OCI-M1 (cell line): ENCODE measurements at regions not wholly inside any gene's neighbourhood (a gene's known extent, or its start where the extent isn't known, plus 50 kb on each side); places are given as distances from the start of the nearest gene placed in this dataset.
"Not testable (repeated sequence)": the region's sequence is repeated elsewhere in the genome, so short reads cannot be mapped to it uniquely, and the experiment has no call there.

Experiments
- DNase-seq: peaks from one replicate; lab custom pipeline; 2025; lab: John Stamatoyannopoulos, UW

GRCh38 chr3:88000853-88001252, 58.0 kb downstream of the CGGBP1 start:
- peak; percentile 27 for DNase-seq

DNA sequence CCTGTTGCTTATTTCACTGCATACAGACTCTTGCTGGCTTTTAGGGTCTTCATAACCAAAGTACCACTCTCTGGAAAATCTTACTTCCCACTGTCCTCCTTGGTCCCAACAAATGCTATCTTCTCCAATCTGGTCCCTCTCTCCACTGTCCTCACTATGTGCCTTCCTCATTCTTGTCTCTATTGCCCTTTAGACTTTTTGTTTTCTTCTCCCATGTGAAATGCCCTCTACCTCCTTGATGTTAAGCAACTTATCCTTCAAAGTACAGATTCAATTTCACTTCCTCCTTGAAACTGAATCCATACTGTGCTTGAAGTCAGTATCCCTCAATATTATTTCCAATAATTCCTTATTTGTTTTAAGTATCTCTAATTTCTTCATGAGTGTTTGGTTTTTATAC, 60.8 kb downstream of the CGGBP1 start:
- no peak for DNase-seq

GRCh38 chr3:87997298-87997697, 61.5 kb downstream of the CGGBP1 start:
- DNase-seq = no peak

- DNase-seq = no peak
Observed at GRCh38 chr3:87996882-87997281, 61.9 kb downstream of the CGGBP1 start.

DNA sequence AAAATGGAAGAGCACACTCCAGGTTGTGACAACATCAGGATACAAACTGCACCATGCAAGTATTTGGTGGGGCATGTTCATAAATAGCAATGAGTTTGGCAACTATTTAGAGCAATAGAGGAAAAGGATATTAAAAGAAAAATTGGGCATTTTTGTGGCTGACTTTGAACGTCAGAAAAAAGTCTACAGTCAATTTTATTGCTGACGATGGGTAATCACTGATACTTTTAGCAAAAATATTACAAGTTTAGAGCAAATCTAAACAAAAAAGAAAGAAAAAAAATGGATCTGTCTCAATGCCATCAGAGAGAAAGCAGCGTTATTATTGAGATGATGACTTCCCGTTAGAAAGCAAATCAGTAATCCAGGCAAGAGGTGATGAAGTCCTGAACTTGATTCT, 65.2 kb downstream of the CGGBP1 start:
- no peak for DNase-seq

DNA sequence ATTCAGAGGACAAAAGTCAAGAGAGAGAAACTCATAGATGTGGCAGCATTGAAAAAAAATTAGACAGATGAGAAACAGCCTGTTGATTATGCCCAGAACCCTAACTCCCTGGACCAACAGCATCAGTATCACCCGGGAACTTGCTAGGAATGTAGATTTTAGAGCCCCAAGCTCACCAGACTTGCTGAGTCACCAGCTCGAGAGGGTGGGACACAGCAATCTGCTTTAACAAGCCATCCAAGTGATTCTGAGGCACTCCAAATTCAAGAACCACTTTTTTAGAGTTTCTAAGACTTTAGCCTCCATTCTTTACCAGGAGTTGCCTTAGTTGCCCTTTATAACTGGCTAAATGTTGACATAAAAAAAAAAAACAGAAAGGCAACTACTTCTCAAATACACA, 70.9 kb downstream of the CGGBP1 start:
- peak; percentile 13 for DNase-seq

GRCh38 chr3:87982421-87982820, 76.4 kb downstream of the CGGBP1 start:
- no peak for DNase-seq

DNA sequence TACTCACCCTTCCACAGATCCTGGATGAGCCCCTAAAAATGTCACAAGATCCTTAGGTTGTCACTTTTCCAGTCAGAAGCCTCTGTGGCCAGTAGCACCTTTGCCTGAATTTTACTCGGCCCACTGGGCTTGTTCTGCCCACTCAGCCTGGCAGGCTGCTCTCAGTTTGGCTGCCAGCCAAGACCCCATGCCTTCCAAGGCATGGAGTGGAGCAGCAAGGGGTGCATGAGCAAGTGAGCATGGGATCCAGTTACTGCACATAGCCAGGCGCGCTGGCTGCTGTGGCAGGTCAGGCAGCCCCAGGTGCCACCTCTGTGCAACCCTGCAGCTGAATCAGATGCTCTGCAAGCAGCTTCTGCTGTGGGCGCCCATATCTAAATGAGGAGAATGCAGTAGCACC, 79.3 kb downstream of the CGGBP1 start:
- no peak for DNase-seq

DNA sequence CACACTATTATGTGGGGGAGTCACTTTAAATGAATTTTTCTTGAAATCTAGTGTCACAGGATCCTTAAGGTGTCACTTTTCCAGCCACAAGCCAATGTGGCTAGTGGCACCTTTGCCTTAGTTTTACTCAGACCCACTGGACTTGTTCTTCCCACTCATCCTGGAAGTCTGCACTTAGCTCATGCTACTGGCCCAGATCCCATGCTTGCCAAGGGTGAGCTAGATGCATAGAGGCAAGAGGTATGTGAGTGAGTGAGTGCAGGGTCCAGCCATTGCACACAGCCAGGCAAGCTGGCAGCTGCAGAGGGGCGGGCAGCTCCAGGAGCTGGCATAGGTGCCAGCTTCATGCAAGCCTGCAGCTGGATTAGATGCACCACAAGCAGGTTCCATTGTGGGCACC, 81.0 kb downstream of the CGGBP1 start:
- no peak for DNase-seq

DNA sequence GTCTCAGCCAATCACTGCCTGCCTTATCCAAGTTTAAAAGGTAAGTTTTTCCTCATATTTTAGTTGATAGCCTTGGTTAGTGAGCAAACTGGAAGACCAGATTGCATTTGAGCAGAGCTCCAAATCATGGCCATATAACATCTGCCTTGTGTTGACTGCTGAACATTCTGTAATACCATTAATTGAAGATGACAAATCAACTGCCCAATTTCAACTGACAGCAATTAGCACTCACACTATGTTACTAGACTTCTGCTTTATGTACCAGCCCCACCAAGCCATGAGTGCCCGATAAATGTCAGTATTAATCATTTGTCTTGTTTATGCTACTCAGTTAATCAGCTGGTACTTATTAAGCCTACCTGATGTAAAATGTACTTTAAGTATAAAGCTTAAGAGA, 83.1 kb downstream of the CGGBP1 start:
- DNase-seq = no peak

DNA sequence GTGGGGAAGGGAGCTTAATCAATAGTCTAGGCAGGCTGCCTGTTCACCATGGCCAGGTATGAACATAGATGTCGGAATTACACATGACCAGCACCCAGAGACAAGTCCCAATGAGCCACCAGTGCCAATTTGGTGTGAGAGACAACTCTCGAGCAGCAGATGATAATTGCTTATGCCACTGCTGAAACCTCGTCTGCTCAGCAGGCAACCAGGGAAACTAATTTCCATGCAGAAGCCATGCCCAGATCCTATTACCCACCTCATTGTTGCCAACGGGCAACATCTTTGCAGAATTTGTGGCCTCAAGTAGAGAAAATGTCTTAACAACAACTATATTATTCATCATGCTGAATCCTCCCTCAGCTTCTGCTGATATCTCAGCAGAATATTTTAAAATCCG, 84.9 kb downstream of the CGGBP1 start:
- DNase-seq = no peak

DNA sequence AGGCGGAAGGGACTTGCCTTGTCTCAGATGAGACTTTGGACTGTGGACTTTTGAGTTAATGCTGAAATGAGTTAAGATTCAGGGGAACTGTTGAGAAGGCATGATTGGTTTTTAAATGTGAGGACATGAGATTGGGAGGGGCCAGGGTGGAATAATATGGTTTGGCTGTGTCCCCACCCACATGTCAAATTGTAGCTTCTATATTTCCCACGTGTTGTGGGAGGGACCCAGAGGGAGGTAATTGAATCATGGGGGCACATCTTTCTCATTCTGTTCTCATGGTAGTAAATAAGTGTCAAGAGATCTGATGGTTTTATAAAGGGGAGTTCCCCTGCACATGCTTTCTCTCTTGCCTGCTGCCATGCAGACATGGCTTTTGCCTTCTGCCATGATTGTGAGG, 89.2 kb downstream of the CGGBP1 start:
- DNase-seq = no peak

GRCh38 chr3:87968668-87969067, 90.1 kb downstream of the CGGBP1 start:
- no peak for DNase-seq

DNA sequence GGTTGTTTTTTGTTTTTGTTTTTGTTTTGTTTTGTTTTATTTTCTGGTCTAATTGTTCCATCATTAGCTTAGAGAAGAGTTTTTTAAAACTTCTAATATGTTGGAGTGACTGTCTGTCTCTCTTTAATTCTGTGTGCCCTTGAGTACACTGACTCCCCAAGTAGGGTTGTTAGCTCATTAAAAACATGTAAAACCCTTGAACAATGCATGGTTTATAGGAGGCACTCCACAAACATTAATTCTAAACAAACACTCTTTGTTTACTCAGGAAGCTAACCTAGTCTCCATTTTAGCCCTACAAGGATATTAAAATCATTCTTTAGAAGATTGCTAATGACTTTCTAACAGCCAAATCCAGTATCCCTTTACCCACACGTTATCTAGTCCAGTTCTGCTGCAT, 100.5 kb downstream of the CGGBP1 start:
- DNase-seq = no peak

- no peak for DNase-seq
Observed at GRCh38 chr3:87957575-87957974, 101.2 kb downstream of the CGGBP1 start.

DNA sequence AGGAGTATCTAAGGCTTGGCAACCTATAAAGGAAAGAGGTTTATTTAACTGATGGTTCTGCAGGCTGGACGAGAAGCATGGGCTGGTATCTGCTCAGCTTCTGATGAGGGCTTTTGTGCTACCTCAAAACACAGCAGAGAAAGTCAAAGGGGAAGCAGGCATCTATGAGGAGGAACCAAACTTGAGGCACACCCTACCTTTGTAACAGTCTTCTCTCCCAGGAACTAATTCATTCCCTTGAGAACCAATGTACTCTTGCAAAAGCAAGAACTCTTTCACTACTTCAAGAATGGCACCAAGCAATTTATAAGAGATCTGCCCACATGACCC, 109.0 kb downstream of the CGGBP1 start:
- DNase-seq = no peak

GRCh38 chr3:87949189-87949878, 109.5 kb downstream of the CGGBP1 start:
- no peak for DNase-seq

DNA sequence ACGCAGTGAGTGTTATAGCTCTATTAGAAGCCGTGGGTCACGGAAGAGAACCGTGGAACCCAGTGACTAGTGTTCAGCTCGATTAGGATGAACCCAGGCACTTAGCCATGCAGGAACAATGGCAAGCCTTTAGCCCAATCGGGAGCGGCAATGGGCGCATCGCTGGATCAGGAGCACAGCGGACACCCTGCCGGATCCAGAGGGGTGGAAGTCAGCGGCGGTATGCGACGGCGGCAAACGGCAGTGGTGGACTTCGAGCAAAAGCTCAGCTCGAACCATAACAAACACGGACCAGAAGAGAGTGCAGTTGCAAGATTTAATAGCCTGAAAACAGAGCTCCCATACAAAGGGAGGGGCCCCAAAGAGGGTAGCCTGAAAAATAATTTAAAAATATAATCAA, 112.8 kb downstream of the CGGBP1 start:
- not testable (repeated sequence) for DNase-seq

DNA sequence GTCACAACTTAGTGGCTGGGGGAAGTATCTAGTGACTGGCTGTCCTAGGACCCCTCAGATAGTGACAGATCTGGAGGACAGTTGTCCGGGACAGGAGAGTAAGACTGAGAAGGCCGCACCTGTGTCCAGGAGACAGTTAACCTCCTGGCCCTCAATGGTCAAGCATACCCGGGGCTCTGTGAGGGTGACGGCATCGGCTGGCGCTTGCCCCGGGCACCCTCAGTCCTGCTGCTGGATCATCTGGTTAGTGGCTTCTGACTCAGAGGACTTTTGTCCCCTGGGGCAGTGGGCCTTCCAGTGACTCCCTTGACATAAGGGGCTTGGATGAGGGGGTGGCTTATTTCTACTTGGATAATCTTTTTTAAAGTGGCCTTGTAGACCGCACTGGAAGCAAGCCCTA, 116.5 kb downstream of the CGGBP1 start:
- not testable (repeated sequence) for DNase-seq

DNA sequence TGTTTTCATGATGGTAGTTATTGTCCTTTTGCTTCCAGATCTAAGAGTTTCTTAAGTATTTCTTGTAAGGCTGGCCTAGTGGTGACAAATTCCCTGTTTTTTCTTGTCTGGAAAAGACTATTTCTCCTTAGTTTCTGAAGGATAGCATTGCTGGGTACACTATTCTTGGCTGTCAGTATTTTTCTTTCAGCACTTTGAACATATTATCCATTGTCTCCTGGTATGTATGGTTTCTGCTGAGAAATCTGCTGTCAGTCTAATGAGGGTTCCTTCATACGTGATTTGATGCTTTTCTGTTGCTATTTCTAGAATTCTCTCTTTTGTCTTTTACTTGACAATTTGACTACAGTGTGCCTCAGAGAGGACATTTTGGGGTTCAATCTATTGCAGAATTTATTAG, 134.3 kb downstream of the CGGBP1 start:
- peak; percentile 0 for DNase-seq

GRCh38 chr3:87920549-87920948, 138.3 kb downstream of the CGGBP1 start:
- DNase-seq = no peak

- DNase-seq = peak; percentile 5
Observed at GRCh38 chr3:87901141-87901540, 157.7 kb downstream of the CGGBP1 start.

DNA sequence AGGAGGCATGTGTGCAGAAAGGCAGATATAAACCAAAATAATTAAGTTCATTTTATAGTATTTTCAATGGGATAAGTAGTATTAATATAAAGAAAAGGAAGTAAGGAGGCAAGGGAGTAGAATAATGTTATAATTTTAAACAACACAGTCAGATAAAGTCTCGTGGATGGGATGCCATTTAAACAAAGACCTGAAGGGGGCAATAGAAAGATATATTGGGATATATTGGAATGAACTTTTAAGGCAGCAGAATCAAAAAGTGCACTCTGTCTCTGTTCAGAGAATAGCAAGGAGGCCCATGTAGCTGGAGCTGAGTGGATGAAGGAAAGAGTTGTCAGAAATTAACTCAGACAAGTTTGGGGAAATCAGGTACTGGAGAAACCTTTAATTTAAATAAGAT, 158.7 kb downstream of the CGGBP1 start:
- DNase-seq = peak; percentile 38

DNA sequence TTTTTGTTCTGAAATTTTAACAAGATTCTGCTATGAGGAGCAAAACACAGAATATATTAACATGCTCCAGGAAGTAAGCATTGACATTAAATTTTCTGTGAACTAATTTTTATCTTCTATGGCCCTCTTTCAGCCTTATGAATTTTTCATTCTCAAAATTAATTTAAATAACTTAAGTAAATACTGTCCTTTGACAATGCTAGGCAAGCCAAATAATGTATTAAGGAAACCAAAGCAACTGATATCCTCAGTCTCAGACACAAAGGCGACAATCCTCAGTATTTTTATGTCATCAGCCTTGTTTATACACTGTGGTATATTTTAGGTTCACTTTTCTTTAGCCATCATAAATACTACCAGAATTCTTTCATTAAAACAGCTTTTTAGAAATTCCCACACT, 159.8 kb downstream of the CGGBP1 start:
- DNase-seq = no peak

DNA sequence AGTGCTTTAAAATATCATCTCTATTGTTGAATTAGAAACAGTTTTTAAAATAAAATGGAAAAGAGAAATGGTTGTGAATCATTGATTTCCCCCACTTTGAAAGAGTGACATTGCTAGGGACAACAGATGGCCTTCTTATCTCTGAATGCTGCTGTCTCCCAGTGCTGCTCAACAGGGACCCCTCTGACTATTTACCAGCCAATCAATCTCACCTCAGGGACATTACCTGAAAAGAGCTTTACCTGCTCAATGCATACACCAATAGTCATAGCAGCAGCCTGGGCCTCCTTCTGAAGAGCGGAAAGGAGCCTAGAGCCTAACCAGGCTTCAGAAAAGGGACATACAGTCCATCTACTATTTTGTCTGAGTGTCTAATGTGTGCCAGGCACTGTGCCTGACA, 162.8 kb downstream of the CGGBP1 start:
- no peak for DNase-seq
